ENCODE measurements at regions not wholly inside any gene's neighbourhood (a gene's known extent, or its start where the extent isn't known, plus 50 kb on each side); places are given as distances from the start of the nearest gene placed in this dataset.
"Not testable (repeated sequence)": the region's sequence is repeated elsewhere in the genome, so short reads cannot be mapped to it uniquely, and the experiment has no call there.

DNA sequence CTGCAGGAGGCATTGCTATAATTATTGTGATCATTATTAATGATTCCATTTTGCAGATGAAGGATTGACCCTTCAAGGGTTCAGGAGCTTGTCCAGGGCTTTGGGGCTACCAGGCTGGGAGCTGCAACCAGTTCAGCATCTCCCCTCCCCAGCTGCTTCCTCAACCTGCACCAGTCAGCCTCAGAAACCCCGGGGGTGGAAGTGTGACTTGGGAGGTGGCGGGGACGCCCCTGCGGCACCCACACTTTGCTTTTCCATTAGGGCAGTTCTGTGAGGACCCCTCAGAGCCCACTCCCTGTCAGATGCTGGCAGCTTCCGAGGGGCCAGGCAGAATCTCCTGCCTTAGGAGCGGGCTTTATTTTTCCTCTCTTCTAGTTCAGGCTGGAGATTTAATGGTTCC lies 85.6 kb downstream of the OLFM1 start:
- DNase-seq (ENCODE audit: low spot score), result no peak

DNA sequence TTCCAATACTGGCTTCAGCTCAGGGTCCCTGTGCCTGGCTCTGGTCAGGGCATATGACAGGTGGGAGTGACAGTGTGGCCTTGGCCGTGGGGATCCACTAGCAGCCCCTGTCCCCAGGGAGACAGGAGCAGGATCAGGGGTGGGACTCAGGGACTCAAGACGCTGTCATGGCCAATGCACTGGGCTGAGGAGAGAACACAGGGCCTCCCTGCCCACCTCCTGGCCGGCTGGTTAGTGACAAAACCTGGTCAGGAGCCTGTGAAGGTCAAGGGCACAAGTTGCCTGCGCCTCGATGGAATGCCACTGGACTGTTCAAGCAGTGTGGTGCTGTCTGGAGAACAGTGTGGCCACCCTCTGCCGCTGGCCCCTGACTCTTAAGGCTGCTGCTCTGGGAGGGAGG lies 86.8 kb downstream of the OLFM1 start:
- no peak for DNase-seq (ENCODE audit: low spot score)

DNA sequence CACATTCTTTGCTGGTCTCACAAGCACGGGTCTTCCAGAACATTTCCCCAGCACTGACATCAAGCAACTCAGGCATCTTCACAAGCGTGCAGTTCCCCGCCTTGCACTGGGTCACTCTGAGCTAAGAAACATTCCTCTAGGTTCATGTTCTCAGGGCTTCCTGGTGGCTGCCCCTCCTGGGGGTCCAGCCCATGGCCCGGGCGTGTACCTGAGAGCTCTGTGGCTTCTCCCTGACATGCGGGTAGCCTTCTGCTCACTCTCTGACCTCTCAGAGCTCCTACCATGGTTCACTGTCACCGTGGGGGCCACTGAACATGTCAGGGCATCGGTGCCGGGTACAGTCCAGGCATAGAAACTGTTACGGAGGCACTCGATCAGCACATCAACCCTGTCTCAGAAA lies 87.5 kb downstream of the OLFM1 start:
- no peak for DNase-seq (ENCODE audit: low spot score)

DNA sequence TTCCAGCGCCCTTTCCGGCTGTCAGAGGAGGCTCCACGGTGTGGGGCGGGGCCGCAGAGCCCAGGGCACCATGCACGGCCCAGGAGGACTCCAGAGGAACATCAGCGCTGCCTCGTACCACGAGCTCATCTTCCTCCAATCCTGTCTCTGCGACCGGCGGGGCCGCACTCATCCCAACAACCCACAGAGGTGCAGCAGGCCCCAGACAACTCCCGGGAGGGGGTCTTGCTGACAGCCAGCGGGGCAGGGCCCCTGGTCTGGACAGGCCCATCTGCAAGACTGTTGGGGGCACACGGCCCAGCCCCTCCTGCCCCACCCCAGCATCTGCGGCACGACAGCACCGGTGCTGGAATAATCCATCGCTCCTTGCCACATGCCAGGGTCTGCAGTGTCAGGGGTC lies 88.8 kb downstream of the OLFM1 start:
- DNase-seq (ENCODE audit: low spot score), result no peak

DNA sequence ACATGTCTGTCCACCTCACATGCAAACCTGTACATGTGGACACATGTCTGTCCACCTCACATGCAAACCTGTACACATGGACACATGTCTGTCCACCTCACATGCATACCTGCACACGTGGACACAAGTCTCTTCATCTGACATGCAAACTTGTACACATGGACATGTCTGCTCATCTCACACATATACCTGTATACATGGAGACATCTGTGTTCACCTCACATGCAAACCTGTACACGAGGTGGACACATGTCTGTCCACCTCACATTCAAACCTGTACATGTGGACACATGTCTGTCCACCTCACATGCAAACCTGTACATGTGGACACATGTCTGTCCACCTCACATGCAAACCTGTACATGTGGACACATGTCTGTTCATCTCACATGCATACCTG lies 90.1 kb downstream of the OLFM1 start:
- not testable (repeated sequence) for DNase-seq (ENCODE audit: low spot score)

DNA sequence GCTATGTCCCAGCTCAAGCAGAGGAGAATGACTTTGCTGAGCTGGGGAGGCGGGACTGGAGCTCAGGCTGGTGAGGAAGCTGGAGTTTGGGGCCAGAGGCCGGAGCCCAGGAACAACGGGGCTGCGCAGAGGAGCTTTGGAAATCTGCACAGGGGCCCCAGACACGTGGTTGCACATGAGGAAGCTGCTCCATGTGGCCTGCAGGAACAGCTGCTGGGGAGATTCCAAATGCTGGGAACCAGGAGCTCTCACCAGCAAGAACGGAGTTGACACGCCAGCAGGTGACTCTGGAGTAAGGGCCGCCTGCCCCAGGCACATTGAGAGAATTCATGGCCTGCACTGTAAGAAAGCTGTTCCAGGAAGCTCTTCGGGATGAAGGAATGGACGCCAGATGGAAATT lies 91.0 kb downstream of the OLFM1 start:
- DNase-seq (ENCODE audit: low spot score), result no peak

DNA sequence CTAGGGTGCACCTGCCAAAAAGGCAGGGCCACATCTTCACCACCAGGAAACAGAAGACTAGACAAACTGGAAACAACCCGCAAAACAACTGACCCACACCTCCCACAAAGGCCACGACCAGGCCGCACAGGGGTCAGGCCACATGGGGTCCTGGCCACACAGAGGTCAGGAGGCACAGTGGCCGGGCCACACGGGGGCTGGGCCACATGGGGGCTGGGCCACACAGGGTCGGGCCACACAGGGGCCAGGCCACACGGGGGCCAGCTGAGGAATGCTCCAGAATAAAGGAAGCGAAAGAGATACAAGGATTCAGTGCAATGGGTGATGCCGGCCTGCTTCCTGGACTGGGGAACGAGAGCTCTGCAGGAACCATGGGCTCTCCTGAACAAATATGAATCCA lies 91.6 kb downstream of the OLFM1 start:
- no peak for DNase-seq (ENCODE audit: low spot score)

DNA sequence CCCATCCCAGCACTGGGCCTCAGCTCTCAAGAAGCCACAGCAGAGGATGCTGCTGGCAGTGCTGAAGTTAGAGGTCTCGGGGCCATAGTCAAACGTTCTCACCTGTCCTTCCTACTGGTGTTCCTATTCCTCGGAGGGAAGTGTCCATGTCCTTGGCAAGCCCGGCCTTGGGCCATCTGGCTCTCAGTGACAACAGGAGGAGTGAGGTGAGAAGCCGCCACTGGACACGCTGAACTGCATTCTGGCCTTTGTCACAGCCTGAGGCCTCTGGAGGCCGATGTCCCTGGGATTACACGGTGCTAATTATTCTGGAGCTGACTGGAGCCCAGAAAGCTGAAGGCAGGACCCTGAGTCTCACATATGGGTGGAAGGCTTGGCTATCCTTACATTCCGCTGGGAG lies 92.5 kb downstream of the OLFM1 start:
- DNase-seq (ENCODE audit: low spot score), result peak; percentile 82

DNA sequence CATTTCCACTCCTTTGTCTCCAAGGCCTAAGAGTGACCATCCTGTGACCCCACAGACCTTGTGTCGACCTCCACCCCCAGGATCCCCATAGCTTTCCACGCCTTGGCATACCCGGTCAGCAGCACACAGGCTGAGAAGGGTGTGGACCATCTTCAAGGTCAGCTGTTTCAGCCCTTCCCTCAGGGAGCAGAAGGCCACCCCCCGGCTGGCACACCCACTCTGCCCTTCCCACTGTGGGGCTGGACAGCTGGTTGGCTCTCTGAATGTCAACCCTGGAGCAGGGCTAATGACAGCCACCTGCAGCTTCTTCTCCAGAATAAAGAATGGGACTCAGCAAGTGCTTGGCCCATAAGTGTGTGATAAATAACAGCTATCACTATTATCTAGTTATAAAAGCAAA lies 93.1 kb downstream of the OLFM1 start:
- no peak for DNase-seq (ENCODE audit: low spot score)

DNA sequence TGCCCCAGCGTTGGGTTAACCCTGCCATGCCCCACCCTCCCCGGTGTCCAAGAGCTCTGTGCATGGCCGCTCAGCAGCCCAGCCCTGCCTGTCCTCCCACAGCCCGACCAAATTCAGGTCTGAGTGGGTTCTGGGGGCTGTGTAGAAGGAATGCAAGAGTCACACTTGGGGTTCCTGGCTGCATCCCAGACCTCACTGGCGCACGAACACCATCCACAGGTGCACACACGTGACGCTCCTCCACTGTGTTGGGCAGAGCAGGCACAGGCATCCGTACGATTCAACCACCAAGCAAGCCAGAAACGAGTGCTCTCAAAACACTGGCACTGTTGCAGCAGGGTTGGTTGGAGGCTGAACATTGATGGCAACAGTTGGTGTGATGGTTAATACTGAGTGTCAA lies 93.9 kb downstream of the OLFM1 start:
- DNase-seq (ENCODE audit: low spot score), result no peak

DNA sequence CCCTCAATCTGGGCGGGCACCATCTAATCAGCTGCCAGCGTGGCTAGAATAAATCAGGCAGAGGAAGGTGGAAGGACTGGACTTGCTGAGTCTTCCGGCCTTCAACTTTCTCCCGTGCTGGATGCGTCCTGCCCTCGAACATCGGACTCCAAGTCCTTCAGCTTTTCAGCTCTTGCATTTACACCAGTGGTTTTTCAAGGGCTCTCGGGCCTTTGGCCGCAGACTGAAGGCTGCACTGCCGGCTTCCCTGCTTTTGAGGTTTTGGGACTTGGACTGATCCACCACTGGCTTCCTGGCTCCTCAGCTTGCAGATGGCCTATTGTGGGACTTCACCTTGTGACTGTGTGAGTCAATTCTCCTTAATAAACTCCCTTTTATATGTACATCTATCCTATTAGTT lies 94.4 kb downstream of the OLFM1 start:
- not testable (repeated sequence) for DNase-seq (ENCODE audit: low spot score)

DNA sequence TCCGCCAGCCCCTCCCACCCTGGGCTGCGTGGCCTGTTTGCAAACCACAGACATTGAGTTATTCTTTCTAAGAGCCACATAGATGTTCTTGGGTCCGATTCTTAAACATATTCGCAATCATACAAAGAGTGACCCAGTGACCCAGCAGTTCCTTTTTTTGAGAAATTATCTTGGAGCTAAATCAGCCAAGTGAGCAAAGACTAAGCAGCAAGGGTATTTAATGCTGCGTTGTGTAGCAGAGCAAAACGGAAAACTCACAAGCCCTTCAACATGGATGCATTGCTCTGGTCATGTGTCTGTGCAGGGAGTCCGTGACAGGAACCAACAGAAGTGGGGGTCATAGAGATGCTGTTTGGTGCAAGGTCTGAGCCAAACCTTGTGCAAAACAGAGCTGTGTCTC lies 95.6 kb downstream of the OLFM1 start:
- DNase-seq (ENCODE audit: low spot score), result no peak

DNA sequence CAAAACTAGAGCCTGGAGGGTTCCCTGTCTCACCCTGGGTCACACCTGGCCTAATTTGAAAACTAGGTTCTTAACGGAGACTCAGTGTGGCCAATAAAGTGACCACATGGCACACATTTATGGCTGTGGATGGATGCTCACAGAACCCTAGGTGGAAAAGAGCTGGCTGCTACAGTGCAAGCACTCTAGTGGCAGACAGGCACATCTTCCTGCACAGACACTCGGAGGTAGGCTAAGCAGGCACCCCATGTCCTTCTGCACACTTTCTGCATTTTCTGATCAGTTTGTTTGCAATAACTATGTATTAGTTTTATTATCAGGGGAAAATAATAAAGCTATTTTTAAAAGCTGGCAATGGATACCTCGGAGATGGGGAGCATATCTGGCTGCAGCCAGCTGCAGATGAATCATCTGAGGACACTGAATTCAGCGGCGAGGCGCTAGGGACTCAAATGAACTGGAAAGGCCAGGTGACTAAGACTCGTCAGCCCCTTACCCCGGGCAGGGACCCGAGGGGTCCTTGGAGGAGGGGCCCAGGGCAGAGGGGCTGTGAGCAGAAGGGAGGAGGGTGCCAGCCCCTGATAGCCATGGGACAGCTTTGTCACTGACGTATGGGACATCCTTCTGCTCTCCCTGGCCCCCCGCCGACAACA lies 96.2 kb downstream of the OLFM1 start:
- DNase-seq (ENCODE audit: low spot score), result peak; percentile 17

DNA sequence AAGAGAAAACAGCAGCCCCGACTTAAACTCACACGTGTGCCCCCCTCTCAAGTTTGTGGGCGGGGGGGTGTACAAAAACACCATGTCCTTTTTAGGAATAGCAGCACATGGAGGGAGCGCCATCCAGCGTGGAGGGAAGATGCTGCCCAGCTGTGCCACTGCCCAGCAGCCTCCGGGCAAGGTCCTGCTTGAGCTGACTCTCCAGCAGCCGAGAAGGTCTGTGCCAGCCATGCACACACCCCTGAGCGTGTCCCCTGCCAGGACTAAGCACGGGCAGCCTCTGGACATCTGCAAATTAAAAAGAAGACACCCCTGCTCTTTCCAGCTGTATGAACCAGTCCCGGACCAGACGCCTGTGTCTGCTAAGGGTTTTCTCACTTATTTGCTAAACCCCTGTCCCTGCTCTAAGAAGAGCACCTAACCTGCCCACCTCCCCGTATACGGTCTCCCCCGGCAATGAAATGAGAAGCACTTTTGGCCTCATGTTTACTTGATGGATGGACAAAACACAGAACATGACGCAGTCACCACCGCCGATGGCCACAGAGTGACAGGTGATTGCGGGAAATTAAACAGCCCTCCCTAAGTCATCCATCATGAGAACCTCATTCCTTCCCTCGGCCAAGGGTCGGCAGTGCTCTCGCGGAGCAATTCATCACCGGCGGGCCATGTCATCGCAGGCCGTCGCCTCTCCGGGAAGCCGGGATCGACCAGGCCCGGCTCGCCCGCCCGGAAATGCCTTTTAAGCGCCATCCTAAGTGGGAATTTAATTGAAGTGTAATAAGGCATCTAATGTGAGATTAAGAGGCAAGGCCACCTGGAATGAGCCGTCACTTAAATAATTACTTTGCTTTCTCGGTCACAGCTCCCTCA lies 96.9 kb downstream of the OLFM1 start:
- no peak for DNase-seq (ENCODE audit: low spot score)

DNA sequence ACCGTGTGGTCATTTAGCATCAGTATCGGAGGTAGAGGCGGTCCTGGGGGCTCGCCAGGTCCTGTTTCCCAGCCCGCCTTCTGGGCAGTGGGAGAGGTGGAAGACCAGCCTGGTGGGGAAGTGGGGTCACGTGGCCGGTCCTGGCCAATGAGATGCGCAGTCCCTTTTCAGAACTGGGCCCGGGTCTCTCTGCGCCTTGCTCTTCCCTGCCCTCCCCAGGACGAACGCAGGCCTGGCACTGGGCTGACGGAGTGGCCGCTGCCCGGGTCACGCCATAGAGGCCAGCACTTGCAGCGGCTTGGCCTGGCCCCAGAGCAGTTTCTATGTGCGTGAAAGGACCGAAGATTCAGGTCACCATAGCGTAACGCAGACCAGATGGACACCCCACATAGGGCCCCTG lies 97.6 kb downstream of the OLFM1 start:
- DNase-seq (ENCODE audit: low spot score), result no peak

DNA sequence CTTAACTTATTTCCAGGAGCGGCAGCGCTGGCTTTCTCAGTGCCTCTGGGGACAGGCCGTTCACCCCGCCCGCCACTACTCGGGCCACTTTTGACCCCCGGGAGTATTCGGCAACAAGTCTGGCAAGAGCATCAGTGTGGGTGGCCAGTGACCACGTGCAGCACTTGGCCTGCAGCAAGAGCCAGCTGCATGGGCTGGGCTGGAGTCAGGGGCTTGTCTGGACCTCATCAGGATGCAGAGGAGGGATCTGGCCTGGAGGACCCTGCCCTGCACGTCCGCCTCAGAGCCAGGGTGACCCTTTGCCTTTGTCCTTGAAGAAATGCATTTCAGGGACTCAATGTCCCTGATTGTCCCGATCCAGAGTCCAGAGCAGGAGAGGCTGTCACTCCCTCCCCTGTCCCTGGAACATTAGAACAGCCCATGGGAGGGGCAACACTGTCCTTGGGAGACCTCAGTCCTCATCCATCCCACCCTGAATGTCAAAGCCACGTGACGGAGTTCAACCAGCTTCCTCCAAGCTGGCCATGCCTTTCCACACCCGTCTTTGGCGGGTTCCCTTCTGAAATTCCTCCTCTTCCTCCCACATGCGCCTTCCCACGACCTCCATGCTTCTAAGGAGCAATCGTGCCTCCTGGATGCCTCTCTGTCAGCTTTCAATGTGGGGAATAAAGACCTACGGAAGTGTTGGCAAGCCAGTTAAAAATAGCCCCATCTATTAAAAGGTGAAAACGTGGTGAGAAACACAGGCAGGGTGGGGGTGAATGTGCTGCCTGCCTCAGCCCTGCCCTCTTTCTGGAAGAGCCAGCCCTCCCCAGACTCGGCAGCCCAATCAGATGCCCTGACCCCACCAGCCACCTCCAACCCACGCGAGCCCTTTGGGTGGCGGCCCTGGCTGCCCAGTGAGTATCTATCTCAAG lies 99.0 kb downstream of the OLFM1 start:
- no peak for DNase-seq (ENCODE audit: low spot score)

DNA sequence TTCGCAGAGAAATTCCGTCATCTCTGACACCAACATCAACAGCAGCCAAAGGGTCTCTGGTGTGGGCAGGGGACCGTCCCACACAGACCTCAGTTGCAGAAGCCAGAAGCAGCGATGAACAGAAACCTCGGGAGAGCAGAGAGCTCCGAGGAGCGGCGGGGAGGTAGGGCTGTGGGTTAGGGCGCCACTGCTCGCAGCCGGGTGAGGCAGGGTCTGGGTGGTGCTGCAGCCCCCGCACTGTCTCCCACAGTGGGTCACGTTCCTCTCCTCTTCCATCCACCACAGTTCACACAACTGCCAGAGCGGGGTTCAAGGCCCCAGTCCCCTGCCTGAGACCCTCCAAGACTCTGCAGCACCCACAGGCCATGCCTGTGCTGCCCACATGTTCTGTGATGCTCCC lies 99.9 kb downstream of the OLFM1 start:
- DNase-seq (ENCODE audit: low spot score), result no peak

DNA sequence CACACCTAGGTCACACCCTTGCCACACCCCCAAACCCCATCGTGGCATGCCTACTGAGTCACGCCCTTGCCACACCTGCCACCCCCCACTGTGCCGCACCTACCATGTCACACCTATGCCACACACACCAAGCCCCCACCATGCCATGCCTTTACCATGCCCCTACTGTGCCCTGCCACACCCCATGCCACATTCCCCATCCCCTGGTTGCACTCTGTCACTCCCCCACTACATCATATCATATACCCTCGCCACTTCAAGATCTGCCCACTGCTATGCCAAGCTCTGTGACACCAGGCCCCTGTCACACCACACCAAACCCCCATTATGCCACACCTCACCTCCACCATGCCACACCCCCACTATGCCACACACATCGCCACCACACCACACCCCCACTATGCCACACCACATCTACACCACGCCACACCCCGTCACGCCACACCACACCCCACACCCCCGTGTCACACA lies 101.2 kb downstream of the OLFM1 start:
- DNase-seq (ENCODE audit: low spot score), result no peak

DNA sequence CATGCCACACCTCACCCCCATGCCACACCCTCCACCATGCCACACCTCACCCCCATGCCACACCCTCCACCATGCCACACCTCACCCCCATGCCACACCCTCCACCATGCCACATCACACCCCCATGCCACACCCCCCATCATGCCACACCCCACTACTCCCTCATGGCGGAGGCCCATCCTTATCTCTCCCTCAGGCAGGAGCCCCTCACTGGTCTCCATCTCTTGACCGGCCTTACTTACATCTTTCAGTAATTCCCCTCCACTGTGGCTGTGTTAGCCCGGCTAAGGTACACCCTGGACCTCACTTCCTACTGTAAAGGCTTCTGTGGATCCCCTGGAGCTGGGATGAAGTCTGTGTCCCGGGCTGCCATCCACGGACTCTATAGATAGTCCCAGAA lies 102.0 kb downstream of the OLFM1 start:
- DNase-seq (ENCODE audit: low spot score), result no peak

DNA sequence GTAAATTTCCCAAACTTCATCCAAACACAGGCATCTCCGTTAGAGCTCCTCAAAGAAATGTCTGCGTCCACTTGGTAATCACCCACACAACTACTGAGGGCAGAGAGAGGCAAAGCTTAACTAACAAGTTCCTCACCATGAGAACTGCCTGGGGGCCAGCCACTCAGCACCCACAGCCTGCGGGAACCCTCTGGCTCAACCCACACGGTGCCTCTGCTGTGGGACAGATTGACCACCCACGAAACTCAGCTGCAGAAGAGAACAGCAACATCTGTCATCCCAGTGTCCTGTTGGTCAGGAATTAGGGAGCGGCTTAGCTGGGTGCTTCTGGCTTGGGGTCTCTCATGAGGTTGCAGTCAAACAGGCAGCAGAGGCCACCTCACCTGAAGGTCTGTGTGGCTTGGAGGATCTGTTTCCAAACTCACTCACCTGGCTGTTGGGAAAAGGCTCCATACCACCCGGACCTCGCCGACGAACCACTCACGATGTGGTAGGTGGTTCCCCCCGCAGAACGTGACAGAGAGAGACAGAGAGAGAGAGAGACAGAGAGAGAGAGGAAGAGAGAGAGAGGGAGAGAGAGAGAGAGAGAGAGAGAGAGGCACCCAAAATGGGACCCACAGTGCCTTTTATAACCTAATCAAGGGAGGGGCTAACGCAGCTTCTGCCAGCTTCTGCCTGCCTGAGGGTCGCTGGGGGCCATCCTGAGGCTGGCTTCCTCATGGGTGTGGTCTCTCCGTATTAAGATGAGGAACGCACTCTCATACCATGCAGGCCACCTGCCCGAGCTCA lies 103.5 kb downstream of the OLFM1 start:
- no peak for DNase-seq (ENCODE audit: low spot score)

DNA sequence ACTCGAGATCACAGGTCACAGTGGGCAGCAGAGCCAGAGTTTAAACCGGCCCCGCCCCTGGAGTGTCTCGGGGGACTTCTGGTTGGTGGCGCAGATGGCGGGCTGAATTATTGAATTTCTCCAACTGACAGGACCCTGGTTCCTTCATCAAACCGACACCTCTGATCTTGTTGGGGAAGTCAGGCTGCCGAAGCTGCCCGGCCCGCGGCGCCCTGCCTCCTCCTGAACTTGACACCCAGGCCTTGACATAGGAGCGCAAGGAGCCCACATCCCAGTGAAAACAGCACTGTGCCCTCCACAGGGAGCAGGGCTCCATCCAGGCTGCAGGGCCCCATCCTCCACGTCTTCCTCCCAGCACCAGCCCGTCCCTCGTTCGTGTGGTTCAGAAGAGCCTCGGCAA lies 105.2 kb downstream of the OLFM1 start:
- no peak for DNase-seq (ENCODE audit: low spot score)

DNA sequence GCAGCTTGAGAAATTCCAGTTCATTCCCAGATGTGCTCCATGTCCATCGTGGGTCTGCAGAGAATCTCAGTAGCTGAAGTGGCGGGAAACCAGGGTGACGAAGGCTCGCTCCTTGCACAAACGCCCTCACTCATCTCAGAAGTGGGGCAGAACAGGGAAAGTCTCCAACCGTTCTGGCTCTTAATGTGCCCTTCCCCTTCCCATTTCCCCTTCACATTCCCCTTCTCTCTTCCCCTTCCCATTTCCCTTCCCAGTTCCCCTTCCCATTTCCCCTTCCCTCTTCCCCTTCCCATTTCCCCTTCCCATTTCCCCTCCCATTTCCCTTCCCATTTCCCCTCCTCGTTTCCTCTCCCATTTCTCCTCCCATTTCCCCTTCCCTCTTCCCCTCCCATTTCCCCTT lies 108.5 kb downstream of the OLFM1 start:
- not testable (repeated sequence) for DNase-seq (ENCODE audit: low spot score)
